Peyer's patch (tissue), 4 donors: ENCODE measurements at regions not wholly inside any gene's neighbourhood (a gene's known extent, or its start where the extent isn't known, plus 50 kb on each side); places are given as distances from the start of the nearest gene placed in this dataset.

Experiments used
- POLR2A ChIP-seq, 2 donors: fragments of 450-650 bp; IDR thresholded peaks; one replicate each; pipeline ENCODE4 v1.5.1; 2017; ENCODE audit warnings: antibody characterized with exemption in 2 of 2, mild to moderate bottlenecking in 2 of 2, moderate library complexity in 2 of 2
- TF ChIP-seq, protein P1 (sequence below), 6 experiments: fragments of 450-650 bp in 4 of 6; fragments of 200-600 bp in 2 of 6; sonication (generic) in 1 of 6; IDR thresholded peaks; one replicate each; pipeline ENCODE4 v1.5.1; 2017 to 2019; ENCODE audit warnings: antibody characterized with exemption in 6 of 6, mild to moderate bottlenecking in 3 of 6, moderate library complexity in 1 of 6

- TF ChIP-seq, protein P1, sequence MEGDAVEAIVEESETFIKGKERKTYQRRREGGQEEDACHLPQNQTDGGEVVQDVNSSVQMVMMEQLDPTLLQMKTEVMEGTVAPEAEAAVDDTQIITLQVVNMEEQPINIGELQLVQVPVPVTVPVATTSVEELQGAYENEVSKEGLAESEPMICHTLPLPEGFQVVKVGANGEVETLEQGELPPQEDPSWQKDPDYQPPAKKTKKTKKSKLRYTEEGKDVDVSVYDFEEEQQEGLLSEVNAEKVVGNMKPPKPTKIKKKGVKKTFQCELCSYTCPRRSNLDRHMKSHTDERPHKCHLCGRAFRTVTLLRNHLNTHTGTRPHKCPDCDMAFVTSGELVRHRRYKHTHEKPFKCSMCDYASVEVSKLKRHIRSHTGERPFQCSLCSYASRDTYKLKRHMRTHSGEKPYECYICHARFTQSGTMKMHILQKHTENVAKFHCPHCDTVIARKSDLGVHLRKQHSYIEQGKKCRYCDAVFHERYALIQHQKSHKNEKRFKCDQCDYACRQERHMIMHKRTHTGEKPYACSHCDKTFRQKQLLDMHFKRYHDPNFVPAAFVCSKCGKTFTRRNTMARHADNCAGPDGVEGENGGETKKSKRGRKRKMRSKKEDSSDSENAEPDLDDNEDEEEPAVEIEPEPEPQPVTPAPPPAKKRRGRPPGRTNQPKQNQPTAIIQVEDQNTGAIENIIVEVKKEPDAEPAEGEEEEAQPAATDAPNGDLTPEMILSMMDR (IDR thresholded peaks at IDR 0.05), result no peak
- no peak for TF ChIP-seq POLR2A (IDR thresholded peaks at IDR 0.05)
These were observed 196.3 kb downstream of the BCHE start for GRCh38 chr3:165640970-165641369.
